Gastroesophageal sphincter (tissue), 4 donors: ENCODE measurements at regions not wholly inside any gene's neighbourhood (a gene's known extent, or its start where the extent isn't known, plus 50 kb on each side); places are given as distances from the start of the nearest gene placed in this dataset.

Experiments used
- ATAC-seq: fragments of 150-250 bp; one replicate; pipeline ENCODE4 v1.9.1; 2016; ENCODE audit warnings: mild to moderate bottlenecking, moderate library complexity
- H3K27ac ChIP-seq, 4 donors: fragments of 200-600 bp; sonication (generic) in 3 of 4; 1 replicate in 3 of 4; 2 replicates in 1 of 4; pipeline ENCODE4 v1.5.1; 2016 to 2019
- H3K27me3 ChIP-seq: fragments of 200-600 bp; sonication (generic); one replicate; pipeline ENCODE4 v1.5.1; 2019
- H3K36me3 ChIP-seq, 2 donors: fragments of 200-600 bp; sonication (generic); one replicate each; pipeline ENCODE4 v1.5.1; 2019; ENCODE audit warnings: control low read depth in 1 of 2
- H3K4me1 ChIP-seq, 3 donors: fragments of 200-600 bp; sonication (generic); 1 replicate in 2 of 3; 2 replicates in 1 of 3; pipeline ENCODE4 v1.5.1; 2016 to 2019; ENCODE audit warnings: control low read depth in 2 of 3
- H3K4me3 ChIP-seq, 2 donors: fragments of 200-600 bp; sonication (generic); one replicate each; pipeline ENCODE4 v1.5.1; 2019; ENCODE audit warnings: mild to moderate bottlenecking in 1 of 2, moderate library complexity in 1 of 2
- H3K9me3 ChIP-seq, 3 donors: fragments of 200-600 bp; sonication (generic); one replicate each; pipeline ENCODE4 v1.5.1; 2017 to 2019; ENCODE audit warnings: control low read depth in 2 of 3
- CTCF ChIP-seq, 4 experiments: fragments of 200-600 bp in 2 of 4; fragments of 450-650 bp in 2 of 4; sonication (generic) in 1 of 4; IDR thresholded peaks; one replicate each; pipeline ENCODE4 v1.5.1; 2017 to 2019; ENCODE audit warnings: antibody characterized with exemption in 4 of 4, mild to moderate bottlenecking in 2 of 4, moderate library complexity in 2 of 4
- EP300 ChIP-seq: sonication (generic); formaldehyde crosslinking; IDR thresholded peaks from one replicate; pipeline ENCODE4 v1.6.1; 2017; ENCODE audit warnings: antibody characterized with exemption, mild to moderate bottlenecking
- POLR2A ChIP-seq, 2 donors: fragments of 450-650 bp; IDR thresholded peaks; one replicate each; pipeline ENCODE4 v1.6.1; 2017; ENCODE audit warnings: antibody characterized with exemption in 2 of 2, mild to moderate bottlenecking in 2 of 2, moderate library complexity in 1 of 2
- POLR2AphosphoS5 ChIP-seq: sonication (generic); formaldehyde crosslinking; IDR thresholded peaks from one replicate; pipeline ENCODE4 v1.6.1; 2017; ENCODE audit warnings: antibody characterized with exemption
- WGBS, 2 donors: methylation state at CpG; one replicate each; pipeline ENCODE4 v1.1.5; 2018; ENCODE audit warnings: low coverage in 1 of 2; 5-methylcytosine and 5-hydroxymethylcytosine counted together

- Histone ChIP-seq H3K27ac (no peak overlapping the region), H3K36me3 (peaks cover 0 to 100% of the 10 kb centered on the region in 2 donors), H3K4me3 (no peak overlapping the region), H3K4me1 (no peaks in the 10 kb centered on the region), H3K9me3 (peaks cover 0 to 100% (median 45%) of the 10 kb centered on the region in 3 donors), H3K27me3 (no peaks in the 10 kb centered on the region)
- TF ChIP-seq POLR2A (IDR thresholded peaks at IDR 0.05) (no peak), EP300 (no peak), CTCF (IDR thresholded peaks at IDR 0.05) (no peak), POLR2AphosphoS5 (no peak)
- WGBS, 2 donors: 58% methylated on average over 2 of the region's 13 CpGs; no CpG with 5 or more reads in 1 of the 2 donors
- no peak for ATAC-seq
Observed at GRCh38 chr15:25051399-25052154, 96.8 kb downstream of the SNRPN start.

- H3K36me3 ChIP-seq: peaks cover 0 to 100% of the 10 kb centered on the region in 2 donors
- no peak for ATAC-seq
Observed at GRCh38 chr15:25052191-25052999, 97.6 kb downstream of the SNRPN start.

GRCh38 chr15:25053000-25053815 is 98.4 kb downstream of the SNRPN start:
- no peak for ATAC-seq
- Histone ChIP-seq H3K4me1 (no peaks in the 10 kb centered on the region), H3K27me3 (no peaks in the 10 kb centered on the region), H3K4me3 (no peak overlapping the region), H3K9me3 (peaks cover 0 to 100% (median 51%) of the 10 kb centered on the region in 3 donors), H3K27ac (no peak overlapping the region), H3K36me3 (peaks cover 0 to 100% of the 10 kb centered on the region in 2 donors)
- WGBS, 2 donors: 83 to 92% methylated on average over 9 to 11 of the region's 20 CpGs
- no peak for TF ChIP-seq EP300
- TF ChIP-seq POLR2AphosphoS5: no peak
- no peak for TF ChIP-seq POLR2A (IDR thresholded peaks at IDR 0.05)
- TF ChIP-seq CTCF (IDR thresholded peaks at IDR 0.05): no peak

More at GRCh38 chr15:25052191-25052999, 97.6 kb downstream of the SNRPN start:
- Histone ChIP-seq H3K4me3 (no peak overlapping the region), H3K27ac (no peak overlapping the region), H3K4me1 (no peaks in the 10 kb centered on the region), H3K9me3 (peaks cover 0 to 100% (median 44%) of the 10 kb centered on the region in 3 donors), H3K27me3 (no peaks in the 10 kb centered on the region)
- TF ChIP-seq POLR2AphosphoS5 (no peak), POLR2A (IDR thresholded peaks at IDR 0.05) (no peak), CTCF (IDR thresholded peaks at IDR 0.05) (no peak), EP300 (no peak)
- 79% methylated on average over 5 of the region's 14 CpGs; no CpG with 5 or more reads in 1 of the 2 donors for WGBS, 2 donors

- H3K36me3 ChIP-seq: peaks cover 0 to 100% of the 10 kb centered on the region in 2 donors
Observed at GRCh38 chr15:25054329-25054728, 99.5 kb downstream of the SNRPN start.

More at GRCh38 chr15:25054329-25054728, 99.5 kb downstream of the SNRPN start:
- H3K27me3 ChIP-seq: no peaks in the 10 kb centered on the region
- H3K4me3 ChIP-seq: no peak overlapping the region
- 94 to 97% methylated on average over 6 to 7 of the region's 8 CpGs for WGBS, 2 donors
- TF ChIP-seq CTCF (IDR thresholded peaks at IDR 0.05): no peak
- TF ChIP-seq POLR2A (IDR thresholded peaks at IDR 0.05): no peak
- no peak for TF ChIP-seq EP300
- no peak for TF ChIP-seq POLR2AphosphoS5
- no peak overlapping the region for H3K27ac ChIP-seq
- H3K9me3 ChIP-seq: peaks cover 0 to 100% (median 57%) of the 10 kb centered on the region in 3 donors
- ATAC-seq: no peak
- H3K4me1 ChIP-seq: no peaks in the 10 kb centered on the region
